ENCODE measurements at regions not wholly inside any gene's neighbourhood (a gene's known extent, or its start where the extent isn't known, plus 50 kb on each side); places are given as distances from the start of the nearest gene placed in this dataset.
"Not testable (repeated sequence)": the region's sequence is repeated elsewhere in the genome, so short reads cannot be mapped to it uniquely, and the experiment has no call there.

DNA sequence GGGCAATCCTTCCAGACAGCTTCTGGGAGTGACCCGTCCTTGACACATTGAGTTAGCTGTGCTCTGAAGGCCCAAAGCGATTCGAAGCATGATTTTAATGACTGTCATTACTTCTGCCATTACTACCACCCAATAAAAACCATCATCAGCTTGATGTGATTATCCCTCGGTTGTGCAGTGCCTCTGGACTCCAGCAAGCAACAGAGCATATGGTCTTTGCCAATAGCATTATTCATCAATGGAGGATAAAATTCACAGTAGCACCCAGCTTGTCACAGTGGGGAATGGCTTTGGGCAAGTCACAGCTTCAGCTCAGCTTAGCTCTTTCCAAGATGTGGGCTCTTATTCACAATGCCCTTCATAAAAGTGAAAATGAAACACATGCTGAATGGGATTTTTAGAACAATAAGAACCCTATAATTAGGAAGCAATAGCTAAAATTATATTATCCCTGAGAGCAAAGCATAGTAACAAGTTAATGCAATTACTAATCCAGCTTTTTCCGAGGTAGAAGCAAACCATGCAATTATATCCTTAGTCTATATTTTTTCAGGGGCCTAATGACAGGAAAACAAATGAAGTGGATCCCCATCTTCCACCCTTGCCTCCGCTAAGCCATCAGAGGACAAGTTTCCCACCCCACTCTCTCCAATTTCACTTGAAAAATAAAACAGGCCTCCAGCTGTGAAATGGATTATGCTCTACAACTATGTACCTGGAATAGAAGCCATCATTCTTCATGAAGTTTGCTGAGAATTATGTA lies 163.0 kb upstream of the EEA1 start:
- Histone ChIP-seq H3K27me3 (replicated peaks; ENCODE audit: control insufficient read depth, insufficient read depth, low read length) (no peaks in the 10 kb centered on the region), H3K9me3 (0 out of 2 replicates have a peak, but pooled peaks cover 3% of the 10 kb centered on the region), H3K36me3 (ENCODE audit: control insufficient read depth, insufficient read depth, low read length) (no peaks in the 10 kb centered on the region), H3K4me1 (peaks cover 65% of the 10 kb centered on the region), H3K4me3 (ENCODE audit: low read depth, low read length) (no peak overlapping the region)
- intact Hi-C loops (cut with micrococcal nuclease; ENCODE audit: unreplicated experiment) = loop anchor here (2.0 kb wide), 1 partner anchor 105 kb away; no protein-coding TSS in a partner anchor
- TF ChIP-seq, protein P1, sequence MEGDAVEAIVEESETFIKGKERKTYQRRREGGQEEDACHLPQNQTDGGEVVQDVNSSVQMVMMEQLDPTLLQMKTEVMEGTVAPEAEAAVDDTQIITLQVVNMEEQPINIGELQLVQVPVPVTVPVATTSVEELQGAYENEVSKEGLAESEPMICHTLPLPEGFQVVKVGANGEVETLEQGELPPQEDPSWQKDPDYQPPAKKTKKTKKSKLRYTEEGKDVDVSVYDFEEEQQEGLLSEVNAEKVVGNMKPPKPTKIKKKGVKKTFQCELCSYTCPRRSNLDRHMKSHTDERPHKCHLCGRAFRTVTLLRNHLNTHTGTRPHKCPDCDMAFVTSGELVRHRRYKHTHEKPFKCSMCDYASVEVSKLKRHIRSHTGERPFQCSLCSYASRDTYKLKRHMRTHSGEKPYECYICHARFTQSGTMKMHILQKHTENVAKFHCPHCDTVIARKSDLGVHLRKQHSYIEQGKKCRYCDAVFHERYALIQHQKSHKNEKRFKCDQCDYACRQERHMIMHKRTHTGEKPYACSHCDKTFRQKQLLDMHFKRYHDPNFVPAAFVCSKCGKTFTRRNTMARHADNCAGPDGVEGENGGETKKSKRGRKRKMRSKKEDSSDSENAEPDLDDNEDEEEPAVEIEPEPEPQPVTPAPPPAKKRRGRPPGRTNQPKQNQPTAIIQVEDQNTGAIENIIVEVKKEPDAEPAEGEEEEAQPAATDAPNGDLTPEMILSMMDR (IDR thresholded peaks at IDR 0.05; ENCODE audit: insufficient read depth in 1 of 2, low read depth in 1 of 2, low read length in 1 of 2, severe bottlenecking in 1 of 2, unreplicated experiment in 1 of 2) = no peak
- peak overlapping the region; percentile 68 for H3K27ac Mint-ChIP-seq (ENCODE audit: unreplicated experiment)
- BruUV-seq (replicated peaks) = no TSS peak
- peaks cover 12% of the 10 kb centered on the region for H3K36me3 Mint-ChIP-seq (ENCODE audit: insufficient read depth, unreplicated experiment)
- ChIA-PET POLR2A (interaction anchor here (0.5 to 1.1 kb wide), 3 partner anchors 16 to 314 kb away, joined by 3 to 6 read pairs (median 5); no protein-coding TSS in a partner anchor), CTCF (no interaction called here)
- DNase-seq = no peak
- no peak overlapping the region for H3K4me3 Mint-ChIP-seq (ENCODE audit: unreplicated experiment)
- H3K9me3 Mint-ChIP-seq (ENCODE audit: unreplicated experiment) = no peaks in the 10 kb centered on the region
- H3K27me3 Mint-ChIP-seq (ENCODE audit: insufficient read depth, unreplicated experiment) = no peaks in the 10 kb centered on the region
- peaks cover 53% of the 10 kb centered on the region for H3K4me1 Mint-ChIP-seq (ENCODE audit: low read depth, unreplicated experiment)

DNA sequence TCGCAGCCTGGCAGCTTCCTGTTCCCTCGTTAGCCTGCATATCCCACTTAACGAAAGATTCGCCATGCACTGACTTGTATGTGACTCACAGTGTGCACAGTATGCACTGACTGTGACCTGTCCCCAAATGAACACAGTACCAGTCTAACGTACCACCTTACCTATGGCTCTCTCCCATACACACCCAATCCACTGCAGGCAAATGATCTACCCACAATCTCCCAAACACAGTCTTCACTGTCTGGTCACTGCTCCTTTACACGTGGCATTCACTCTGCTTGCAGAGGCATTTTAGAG lies 163.5 kb upstream of the EEA1 start:
- H3K36me3 ChIP-seq (ENCODE audit: control insufficient read depth, insufficient read depth, low read length) = no peaks in the 10 kb centered on the region
- peaks cover 6% of the 10 kb centered on the region for H3K36me3 Mint-ChIP-seq (ENCODE audit: insufficient read depth, unreplicated experiment)
- no peak for DNase-seq
- H3K4me3 ChIP-seq (ENCODE audit: low read depth, low read length) = no peak overlapping the region
- intact Hi-C loops (cut with micrococcal nuclease; ENCODE audit: unreplicated experiment) = no loop called here
- TF ChIP-seq, protein P1 (IDR thresholded peaks at IDR 0.05; ENCODE audit: insufficient read depth in 1 of 2, low read depth in 1 of 2, low read length in 1 of 2, severe bottlenecking in 1 of 2, unreplicated experiment in 1 of 2) = no peak
- ChIA-PET POLR2A (no interaction called here), CTCF (no interaction called here)
- BruUV-seq (replicated peaks) = no TSS peak
- H3K4me1 Mint-ChIP-seq (ENCODE audit: low read depth, unreplicated experiment) = peaks cover 53% of the 10 kb centered on the region
- peak overlapping the region; percentile 68 for H3K27ac Mint-ChIP-seq (ENCODE audit: unreplicated experiment)
- no peaks in the 10 kb centered on the region for H3K27me3 Mint-ChIP-seq (ENCODE audit: insufficient read depth, unreplicated experiment)
- H3K4me3 Mint-ChIP-seq (ENCODE audit: unreplicated experiment) = no peak overlapping the region
- H3K9me3 Mint-ChIP-seq (ENCODE audit: unreplicated experiment) = no peaks in the 10 kb centered on the region
- no peaks in the 10 kb centered on the region for H3K27me3 ChIP-seq (replicated peaks; ENCODE audit: control insufficient read depth, insufficient read depth, low read length)
- 0 out of 2 replicates have a peak, but pooled peaks cover 3% of the 10 kb centered on the region for H3K9me3 ChIP-seq
- peaks cover 69% of the 10 kb centered on the region for H3K4me1 ChIP-seq

DNA sequence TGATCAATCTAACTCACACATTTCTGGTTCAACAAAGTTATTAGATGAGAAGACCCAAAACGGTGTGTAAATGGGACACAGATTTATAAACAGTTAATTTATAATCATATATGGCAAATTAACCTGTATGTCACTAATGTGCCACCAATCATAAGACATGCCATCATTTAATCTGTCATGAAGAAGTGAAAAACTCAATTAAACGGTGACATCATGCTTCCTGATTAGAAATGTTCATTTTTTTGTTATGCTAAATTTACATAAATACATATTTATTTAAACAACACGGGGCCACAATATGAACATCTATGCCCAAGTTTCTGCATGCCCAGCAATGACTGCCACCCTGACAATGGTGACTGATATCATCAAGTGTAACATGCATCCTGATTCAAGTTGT lies 164.1 kb upstream of the EEA1 start:
- no peaks in the 10 kb centered on the region for H3K27me3 ChIP-seq (replicated peaks; ENCODE audit: control insufficient read depth, insufficient read depth, low read length)
- no TSS peak for BruUV-seq (replicated peaks)
- Mint-ChIP-seq H3K4me3 (ENCODE audit: unreplicated experiment) (no peak overlapping the region), H3K27ac (ENCODE audit: unreplicated experiment) (no peak overlapping the region), H3K9me3 (ENCODE audit: unreplicated experiment) (peaks cover 6% of the 10 kb centered on the region), H3K36me3 (ENCODE audit: insufficient read depth, unreplicated experiment) (peaks cover 9% of the 10 kb centered on the region), H3K4me1 (ENCODE audit: low read depth, unreplicated experiment) (peaks cover 53% of the 10 kb centered on the region), H3K27me3 (ENCODE audit: insufficient read depth, unreplicated experiment) (no peaks in the 10 kb centered on the region)
- H3K4me3 ChIP-seq (ENCODE audit: low read depth, low read length) = no peak overlapping the region
- DNase-seq = no peak
- POLR2A ChIA-PET = no interaction called here
- H3K4me1 ChIP-seq = peaks cover 66% of the 10 kb centered on the region
- intact Hi-C loops (cut with micrococcal nuclease; ENCODE audit: unreplicated experiment) = no loop called here
- CTCF ChIA-PET = no interaction called here
- TF ChIP-seq, protein P1 (IDR thresholded peaks at IDR 0.05; ENCODE audit: insufficient read depth in 1 of 2, low read depth in 1 of 2, low read length in 1 of 2, severe bottlenecking in 1 of 2, unreplicated experiment in 1 of 2) = no peak
- 0 out of 2 replicates have a peak, but pooled peaks cover 3% of the 10 kb centered on the region for H3K9me3 ChIP-seq
- no peaks in the 10 kb centered on the region for H3K36me3 ChIP-seq (ENCODE audit: control insufficient read depth, insufficient read depth, low read length)

DNA sequence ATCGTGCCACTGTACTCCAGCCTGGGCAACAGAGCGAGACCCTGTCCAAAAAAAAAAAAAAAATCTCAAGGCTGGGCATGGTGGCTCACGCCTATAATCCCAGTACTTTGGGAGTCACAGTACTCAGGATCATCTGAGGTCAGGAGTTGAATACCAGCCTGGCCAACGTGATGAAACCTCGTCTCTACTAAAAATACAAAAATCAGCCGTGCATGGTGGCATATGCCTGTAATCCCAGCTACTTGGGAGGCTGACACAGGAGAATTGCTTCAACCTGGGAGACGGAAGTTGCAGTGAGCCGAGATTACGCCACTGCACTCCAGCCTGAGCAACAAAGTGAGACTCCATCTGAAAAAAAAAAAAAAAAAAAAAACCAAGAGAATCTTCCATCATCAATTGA lies 165.1 kb upstream of the EEA1 start:
- POLR2A ChIA-PET = interaction anchor here (0.7 kb wide), 1 partner anchor 9 kb away, joined by 3 read pairs; no protein-coding TSS in a partner anchor
- H3K9me3 ChIP-seq; intact Hi-C loops (cut with micrococcal nuclease; ENCODE audit: unreplicated experiment); H3K36me3 ChIP-seq (ENCODE audit: control insufficient read depth, insufficient read depth, low read length); H3K27me3 Mint-ChIP-seq (ENCODE audit: insufficient read depth, unreplicated experiment); H3K27me3 ChIP-seq (replicated peaks; ENCODE audit: control insufficient read depth, insufficient read depth, low read length); H3K4me3 Mint-ChIP-seq (ENCODE audit: unreplicated experiment); H3K4me3 ChIP-seq (ENCODE audit: low read depth, low read length); H3K36me3 Mint-ChIP-seq (ENCODE audit: insufficient read depth, unreplicated experiment); BruUV-seq (replicated peaks); CTCF ChIA-PET; DNase-seq: not testable (repeated sequence)
- Mint-ChIP-seq H3K9me3 (ENCODE audit: unreplicated experiment) (peaks cover 11% of the 10 kb centered on the region), H3K4me1 (ENCODE audit: low read depth, unreplicated experiment) (peaks cover 52% of the 10 kb centered on the region), H3K27ac (ENCODE audit: unreplicated experiment) (peak overlapping the region; percentile 65)
- peaks cover 65% of the 10 kb centered on the region for H3K4me1 ChIP-seq

Measured in Caco-2 (cell line).